ENCODE measurements at regions not wholly inside any gene's neighbourhood (a gene's known extent, or its start where the extent isn't known, plus 50 kb on each side); places are given as distances from the start of the nearest gene placed in this dataset.
"Not testable (repeated sequence)": the region's sequence is repeated elsewhere in the genome, so short reads cannot be mapped to it uniquely, and the experiment has no call there.

DNA sequence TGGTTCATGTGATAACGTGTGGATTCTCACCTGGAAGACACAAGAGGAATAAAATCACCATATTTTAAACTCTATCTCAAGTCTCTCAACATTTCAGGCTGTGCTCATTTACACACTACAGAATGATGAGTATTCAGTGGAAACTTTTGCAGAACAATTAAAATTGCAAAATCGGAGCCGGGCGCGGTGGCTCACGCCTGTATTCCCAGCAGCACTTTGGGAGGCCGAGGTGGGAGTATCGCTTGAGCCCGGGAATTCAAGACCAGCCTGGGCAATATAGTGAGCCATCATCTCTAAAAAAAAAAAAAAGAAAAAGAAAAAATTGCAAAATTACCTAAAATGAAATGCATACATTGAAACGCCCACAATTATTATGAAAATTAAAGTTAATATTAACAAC is 825.9 kb downstream of the KCNJ18 start:
- no peak overlapping the region for H3K4me3 ChIP-seq (ENCODE audit: low read length)
- H3K9me3 ChIP-seq (replicated peaks; ENCODE audit: control insufficient read depth, low read depth, low read length), result peaks cover 16% of the 10 kb centered on the region
- WGBS (ENCODE audit: insufficient coverage), result no CpG with 5 or more reads among the region's 10 CpGs
- H3K27me3 ChIP-seq (ENCODE audit: control insufficient read depth, insufficient read depth, low read length), result no peaks in the 10 kb centered on the region
- no peaks in the 10 kb centered on the region for H3K4me1 ChIP-seq (ENCODE audit: control insufficient read depth, insufficient read depth, low read length)
- DNase-seq, result no peak
- no peaks in the 10 kb centered on the region for H3K36me3 ChIP-seq (ENCODE audit: control insufficient read depth, insufficient read depth, low read length)
- no peak overlapping the region for H3K27ac ChIP-seq (ENCODE audit: low read length)

DNA sequence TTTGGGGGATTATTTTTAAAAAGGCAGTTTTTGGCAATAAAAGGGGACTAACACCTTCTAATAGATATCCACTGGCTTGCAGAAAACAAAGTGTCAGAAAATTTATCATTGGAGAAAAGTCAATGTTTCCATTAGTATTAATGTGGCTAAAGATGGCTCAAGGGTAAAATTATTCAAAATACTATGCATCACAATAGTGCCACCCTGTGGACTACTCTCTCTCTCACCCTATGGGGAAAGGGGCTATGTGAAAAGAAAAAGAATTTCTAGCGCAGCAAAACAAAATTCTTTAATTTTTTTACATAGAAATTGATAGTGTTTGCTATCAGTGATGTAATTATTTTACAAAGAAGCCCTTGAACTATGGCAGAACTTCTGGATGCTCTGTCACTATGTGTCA is 856.5 kb downstream of the KCNJ18 start:
- not testable (repeated sequence) for H3K4me3 ChIP-seq (ENCODE audit: low read length)

GRCh38 chr17:22551695-22552415 is 859.5 kb downstream of the KCNJ18 start:
- H3K4me1 ChIP-seq (ENCODE audit: control insufficient read depth, insufficient read depth, low read length); H3K4me3 ChIP-seq (ENCODE audit: low read length); H3K27ac ChIP-seq (ENCODE audit: low read length); DNase-seq; H3K27me3 ChIP-seq (ENCODE audit: control insufficient read depth, insufficient read depth, low read length); H3K9me3 ChIP-seq (replicated peaks; ENCODE audit: control insufficient read depth, low read depth, low read length); H3K36me3 ChIP-seq (ENCODE audit: control insufficient read depth, insufficient read depth, low read length): not testable (repeated sequence)
- WGBS (ENCODE audit: insufficient coverage), result 73% methylated on average over 18 of the region's 23 CpGs

More for the DNA sequence above, 856.5 kb downstream of the KCNJ18 start:
- not testable (repeated sequence) for H3K27ac ChIP-seq (ENCODE audit: low read length); H3K4me1 ChIP-seq (ENCODE audit: control insufficient read depth, insufficient read depth, low read length); DNase-seq; H3K9me3 ChIP-seq (replicated peaks; ENCODE audit: control insufficient read depth, low read depth, low read length); H3K27me3 ChIP-seq (ENCODE audit: control insufficient read depth, insufficient read depth, low read length); H3K36me3 ChIP-seq (ENCODE audit: control insufficient read depth, insufficient read depth, low read length)
- no CpG with 5 or more reads among the region's 1 CpG for WGBS (ENCODE audit: insufficient coverage)

- H3K27me3 ChIP-seq (ENCODE audit: control insufficient read depth, insufficient read depth, low read length), result no peaks in the 10 kb centered on the region
- H3K4me1 ChIP-seq (ENCODE audit: control insufficient read depth, insufficient read depth, low read length), result no peaks in the 10 kb centered on the region
- 86% methylated on average over 19 of the region's 21 CpGs for WGBS (ENCODE audit: insufficient coverage)
- no peak for DNase-seq
- no peak overlapping the region for H3K27ac ChIP-seq (ENCODE audit: low read length)
- no peak overlapping the region for H3K4me3 ChIP-seq (ENCODE audit: low read length)
- peaks cover 18% of the 10 kb centered on the region for H3K9me3 ChIP-seq (replicated peaks; ENCODE audit: control insufficient read depth, low read depth, low read length)
- no peaks in the 10 kb centered on the region for H3K36me3 ChIP-seq (ENCODE audit: control insufficient read depth, insufficient read depth, low read length)
These were observed 877.3 kb downstream of the KCNJ18 start for GRCh38 chr17:22569459-22570143.

DNA sequence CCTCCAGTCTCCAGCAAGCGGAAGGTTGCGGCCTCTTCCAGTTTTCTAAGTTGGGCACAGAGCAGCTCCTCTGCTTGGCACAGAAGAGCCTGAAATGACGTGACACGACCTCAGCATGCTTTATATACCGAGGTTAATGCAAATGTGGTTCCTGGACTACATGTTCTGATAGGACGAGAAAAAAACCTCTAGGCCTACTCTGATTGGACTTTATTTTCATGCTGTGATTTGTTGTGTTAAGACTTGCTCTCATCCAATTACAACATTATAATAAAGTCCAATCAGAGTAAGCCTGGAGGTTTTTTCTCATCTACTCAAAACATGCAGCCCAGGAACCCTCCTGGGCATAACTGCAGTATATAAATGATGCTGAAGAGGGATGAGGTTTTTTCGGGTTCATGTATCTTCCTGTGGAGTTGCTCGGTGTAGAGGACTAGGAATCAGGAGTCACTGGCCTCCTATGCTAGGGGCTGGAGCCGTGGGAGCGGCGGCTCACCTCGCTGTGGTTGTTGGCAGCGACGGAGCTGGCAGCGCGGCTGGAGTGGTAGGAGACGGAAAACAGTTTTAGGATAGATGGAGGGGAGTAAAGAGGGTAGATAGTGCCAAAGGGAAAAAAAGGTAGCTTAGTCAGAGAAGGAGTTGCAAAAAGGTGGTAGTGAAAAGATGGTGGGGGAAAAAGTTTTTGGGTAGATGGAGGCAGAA is 878.0 kb downstream of the KCNJ18 start:
- Histone ChIP-seq H3K4me3 (ENCODE audit: low read length) (no peak overlapping the region), H3K36me3 (ENCODE audit: control insufficient read depth, insufficient read depth, low read length) (no peaks in the 10 kb centered on the region), H3K9me3 (replicated peaks; ENCODE audit: control insufficient read depth, low read depth, low read length) (peaks cover 18% of the 10 kb centered on the region), H3K4me1 (ENCODE audit: control insufficient read depth, insufficient read depth, low read length) (no peaks in the 10 kb centered on the region), H3K27me3 (ENCODE audit: control insufficient read depth, insufficient read depth, low read length) (no peaks in the 10 kb centered on the region), H3K27ac (ENCODE audit: low read length) (no peak overlapping the region)
- WGBS (ENCODE audit: insufficient coverage), result 79% methylated on average over 16 of the region's 17 CpGs
- DNase-seq, result no peak

- Histone ChIP-seq H3K4me3 (ENCODE audit: low read length) (no peak overlapping the region), H3K27me3 (ENCODE audit: control insufficient read depth, insufficient read depth, low read length) (no peaks in the 10 kb centered on the region), H3K27ac (ENCODE audit: low read length) (no peak overlapping the region), H3K4me1 (ENCODE audit: control insufficient read depth, insufficient read depth, low read length) (no peaks in the 10 kb centered on the region), H3K36me3 (ENCODE audit: control insufficient read depth, insufficient read depth, low read length) (no peaks in the 10 kb centered on the region), H3K9me3 (replicated peaks; ENCODE audit: control insufficient read depth, low read depth, low read length) (peaks cover 3% of the 10 kb centered on the region)
- no peak for DNase-seq
- no CpG with 5 or more reads among the region's 3 CpGs for WGBS (ENCODE audit: insufficient coverage)
These were observed 907.0 kb downstream of the KCNJ18 start for GRCh38 chr17:22599322-22599721.

- H3K4me1 ChIP-seq (ENCODE audit: control insufficient read depth, insufficient read depth, low read length), result no peaks in the 10 kb centered on the region
- H3K4me3 ChIP-seq (ENCODE audit: low read length), result no peak overlapping the region
- H3K27ac ChIP-seq (ENCODE audit: low read length), result no peak overlapping the region
- H3K9me3 ChIP-seq (replicated peaks; ENCODE audit: control insufficient read depth, low read depth, low read length), result peaks cover 3% of the 10 kb centered on the region
- no CpG with 5 or more reads among the region's 2 CpGs for WGBS (ENCODE audit: insufficient coverage)
- no peaks in the 10 kb centered on the region for H3K27me3 ChIP-seq (ENCODE audit: control insufficient read depth, insufficient read depth, low read length)
- no peaks in the 10 kb centered on the region for H3K36me3 ChIP-seq (ENCODE audit: control insufficient read depth, insufficient read depth, low read length)
- DNase-seq, result peak; percentile 1
These were observed 908.4 kb downstream of the KCNJ18 start for GRCh38 chr17:22600644-22601298.

All from muscle of leg (tissue), 3 donors.